Lung microvascular endothelial cell (primary cell): ENCODE measurements at regions not wholly inside any gene's neighbourhood (a gene's known extent, or its start where the extent isn't known, plus 50 kb on each side); places are given as distances from the start of the nearest gene placed in this dataset.
A peak's percentile ranks its signal among the peaks of the same experiment; 100 is the strongest.
"Not testable (repeated sequence)": the region's sequence is repeated elsewhere in the genome, so short reads cannot be mapped to it uniquely, and the experiment has no call there.

Experiments used
- DNase-seq, 2 donors: peaks; one replicate each; pipeline versions ENCODE4 v3.0.0 to v3.0.0-alpha.2; 2010; ENCODE audit warnings: low read depth in 2 of 2

DNA sequence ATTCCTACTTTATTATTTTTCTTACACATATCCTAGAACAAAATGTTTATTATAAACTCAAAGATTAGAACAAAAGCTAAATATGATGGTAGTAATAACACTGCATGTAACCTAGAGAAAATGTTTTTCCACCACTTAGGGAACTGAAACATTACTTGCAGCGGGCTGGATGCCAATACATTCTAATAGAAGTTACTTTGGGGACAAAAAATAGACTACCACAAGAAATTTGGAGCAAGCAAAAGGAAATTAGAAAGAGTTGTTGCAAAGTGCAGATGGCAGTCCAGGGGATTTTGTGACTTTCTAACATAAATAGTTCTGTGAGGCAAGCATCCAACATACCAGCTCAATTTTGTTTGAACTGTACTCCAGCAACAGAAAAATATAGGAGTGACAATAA lies 255.3 kb upstream of the GRIN3A start:
- no peak for DNase-seq

DNA sequence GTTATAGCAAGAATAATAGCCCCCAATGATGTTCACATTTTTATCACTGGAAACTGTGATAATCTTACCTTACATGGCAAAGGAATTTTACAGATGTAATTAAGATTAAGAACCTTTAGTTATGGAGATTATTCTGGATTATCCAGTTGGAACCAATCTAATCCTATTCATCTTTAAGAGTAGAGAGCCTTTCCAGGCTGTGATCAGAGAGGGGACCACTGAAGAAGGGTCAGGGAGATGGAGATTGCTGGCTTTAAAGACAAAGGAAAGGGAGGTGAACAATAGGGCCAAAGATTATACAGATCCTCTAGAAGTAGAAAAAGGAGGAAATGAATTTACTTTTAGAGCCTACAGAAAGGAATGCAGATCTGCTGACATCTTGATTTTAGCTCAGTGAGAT lies 253.5 kb upstream of the GRIN3A start:
- DNase-seq = no peak

DNA sequence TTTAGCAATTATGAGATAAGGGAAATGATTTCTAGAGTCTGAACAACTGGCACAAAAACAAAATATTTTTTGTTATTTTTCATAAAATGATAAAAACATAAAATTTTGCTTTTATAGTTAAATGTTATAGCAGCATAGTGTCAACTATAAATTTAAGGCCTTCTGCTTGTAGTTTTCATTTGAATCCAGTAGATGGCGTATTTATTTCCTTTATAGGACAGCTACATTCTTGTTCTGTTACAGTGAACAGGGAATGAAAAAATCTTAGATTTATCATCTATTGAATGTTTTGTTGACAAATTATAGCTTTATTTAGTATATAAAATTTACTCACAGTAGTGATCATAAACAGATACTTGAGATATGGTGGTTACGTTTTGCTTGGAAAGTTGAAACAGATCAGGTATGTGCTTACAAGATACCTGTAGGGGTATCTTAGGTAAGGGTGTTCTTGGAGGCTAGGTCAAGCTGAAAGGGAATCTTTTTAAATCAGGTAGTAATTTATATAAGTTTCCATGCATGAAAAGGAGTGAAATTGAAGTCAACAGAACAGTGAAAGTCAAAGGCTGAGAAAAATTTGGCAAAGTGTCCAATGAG lies 239.3 kb upstream of the GRIN3A start:
- peak; percentile 10 to 28 for DNase-seq

DNA sequence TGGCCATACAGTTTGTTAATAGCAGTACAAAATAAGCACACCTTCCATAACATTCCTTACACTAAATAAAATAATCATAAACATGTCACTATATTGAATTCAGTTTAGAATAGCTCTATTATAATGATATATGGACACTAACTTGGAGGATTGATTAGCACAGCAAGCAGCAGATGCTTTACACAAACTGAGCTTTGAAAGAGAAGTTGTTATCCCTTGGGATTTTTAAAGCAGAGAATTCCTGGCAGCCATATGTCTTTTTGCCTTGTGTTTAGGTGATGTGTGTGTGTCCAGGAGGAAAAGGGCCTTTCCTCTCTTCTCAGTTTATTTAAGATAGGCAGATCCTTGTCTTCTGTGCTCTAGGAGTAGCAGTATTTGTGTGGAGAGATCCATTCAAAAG lies 232.2 kb upstream of the GRIN3A start:
- DNase-seq = no peak

DNA sequence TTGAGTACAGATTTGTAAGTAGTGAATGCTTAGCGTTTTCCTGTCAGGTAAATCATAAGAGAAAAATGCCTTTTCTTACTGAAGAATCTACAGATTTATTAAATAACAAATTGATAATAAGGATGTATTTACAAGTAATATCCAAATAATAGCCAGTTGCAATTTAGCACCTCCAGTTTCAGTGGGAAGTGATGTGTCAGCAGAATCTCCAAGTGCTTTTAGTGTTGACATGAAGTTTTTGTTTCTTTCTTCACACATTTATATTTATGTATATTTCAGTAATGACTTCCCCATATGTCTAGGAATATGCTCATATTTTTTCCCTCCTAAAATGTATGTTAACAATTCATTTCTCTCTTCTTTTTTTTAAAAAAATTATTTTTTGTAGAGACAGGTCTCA lies 229.9 kb upstream of the GRIN3A start:
- DNase-seq = no peak

DNA sequence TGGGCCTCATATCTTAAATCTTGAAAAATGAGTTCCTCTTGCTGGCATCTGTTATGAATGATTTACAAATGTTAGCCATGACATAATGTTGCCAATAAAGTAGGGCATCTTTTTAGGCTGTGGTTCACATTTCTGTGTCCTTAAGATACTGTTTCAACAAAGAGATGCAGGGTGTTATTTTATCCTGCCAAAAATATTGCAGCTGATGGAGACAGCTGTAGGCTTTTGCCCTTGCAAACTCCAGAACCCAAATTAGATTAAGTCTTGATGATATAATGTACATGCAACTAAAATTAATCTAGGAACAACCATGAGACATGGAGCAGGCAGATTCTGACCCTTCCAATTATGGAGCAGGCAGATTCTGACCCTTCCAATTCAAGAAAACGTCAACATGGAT lies 228.2 kb upstream of the GRIN3A start:
- no peak for DNase-seq

DNA sequence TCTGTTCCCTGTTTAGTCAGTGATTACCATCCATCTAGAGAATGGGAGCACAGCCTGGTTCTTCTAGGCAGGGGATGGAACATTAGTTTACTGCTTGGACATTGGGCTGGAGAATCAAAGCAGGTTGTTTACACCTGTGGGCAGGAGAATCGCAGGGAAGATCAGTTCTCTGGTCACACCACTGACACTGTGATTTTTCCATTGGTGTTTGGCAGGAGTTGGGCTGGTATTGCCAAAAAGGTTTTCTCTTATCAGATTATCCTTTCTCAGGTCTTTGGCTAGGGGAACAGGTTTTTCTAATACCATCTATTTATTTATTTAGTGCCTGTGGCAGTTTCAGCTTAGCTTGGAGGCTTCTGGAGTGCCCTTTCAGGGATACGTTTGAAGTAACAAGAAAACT lies 219.3 kb upstream of the GRIN3A start:
- no peak for DNase-seq

DNA sequence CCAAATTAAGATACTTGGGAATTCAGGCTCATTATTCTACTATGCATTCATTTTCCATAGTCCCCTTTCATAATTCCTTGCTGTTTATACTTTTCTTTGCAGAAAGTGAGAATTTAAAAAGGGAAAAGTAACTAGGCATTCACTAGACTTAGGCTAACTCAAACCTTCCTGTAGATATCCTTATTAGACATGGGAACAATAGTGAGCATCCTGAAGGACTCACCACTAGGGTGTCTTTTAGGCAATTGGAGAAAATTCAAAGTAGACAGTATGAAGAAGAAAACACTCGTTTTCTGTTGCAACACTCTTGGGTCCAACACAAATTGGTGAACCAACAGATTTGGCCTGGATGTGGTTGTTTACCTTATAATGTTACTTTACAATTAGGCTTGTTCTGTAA lies 213.2 kb upstream of the GRIN3A start:
- DNase-seq = no peak

DNA sequence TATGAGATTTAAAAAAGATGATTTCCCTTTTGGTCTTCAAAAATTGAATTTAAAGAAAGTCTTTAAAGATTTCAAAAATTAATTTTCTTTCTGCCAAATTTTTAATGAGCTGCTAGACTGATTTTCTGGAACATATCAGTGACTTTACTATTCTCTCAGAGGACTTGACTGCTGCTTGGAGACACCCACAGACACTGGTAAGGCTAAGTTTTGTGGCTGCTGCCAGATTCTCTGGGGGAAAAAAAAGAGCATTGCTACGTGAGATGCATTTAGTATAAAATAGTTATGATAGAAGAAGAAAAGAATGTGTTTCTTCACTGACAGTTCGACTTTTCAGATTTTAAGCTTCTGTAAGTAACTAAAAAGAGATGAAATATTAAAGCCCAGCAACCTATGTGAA lies 193.3 kb upstream of the GRIN3A start:
- DNase-seq = no peak

DNA sequence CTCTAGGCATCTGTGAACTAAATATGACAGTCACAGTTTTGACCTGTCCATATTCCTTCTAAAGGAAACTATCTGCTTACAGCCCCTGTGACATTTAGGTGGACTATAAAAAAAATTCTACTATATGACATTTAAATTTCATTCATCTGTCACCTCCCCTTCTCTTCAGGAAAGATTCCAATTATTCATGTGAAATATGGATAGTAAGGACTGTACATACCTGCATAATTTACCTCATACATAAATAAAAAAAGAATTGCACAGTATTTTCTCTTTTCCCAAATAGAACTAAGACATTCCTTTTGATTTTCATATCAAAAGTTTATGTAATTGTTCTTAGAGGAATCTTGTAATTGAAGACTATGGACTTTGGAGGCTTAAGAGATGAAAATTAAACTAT lies 192.3 kb upstream of the GRIN3A start:
- no peak for DNase-seq

DNA sequence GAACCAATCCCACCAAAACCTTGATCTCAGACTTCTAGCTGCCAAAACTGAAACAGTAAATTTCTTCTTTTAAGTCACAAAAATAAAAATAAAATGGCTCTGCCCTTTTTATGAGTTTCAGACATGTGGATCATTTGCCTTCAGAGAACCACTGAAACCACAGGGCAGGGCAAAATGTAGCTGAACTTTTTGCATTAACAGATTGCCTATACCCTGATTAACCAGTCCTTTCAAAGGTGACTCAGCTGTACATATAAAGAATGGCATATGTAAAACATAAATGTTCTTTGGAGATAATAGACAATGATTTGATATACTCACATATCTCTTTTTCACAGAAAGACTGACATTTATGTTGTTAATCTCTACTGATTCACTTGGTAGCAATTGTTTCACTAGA lies 187.1 kb upstream of the GRIN3A start:
- no peak for DNase-seq

DNA sequence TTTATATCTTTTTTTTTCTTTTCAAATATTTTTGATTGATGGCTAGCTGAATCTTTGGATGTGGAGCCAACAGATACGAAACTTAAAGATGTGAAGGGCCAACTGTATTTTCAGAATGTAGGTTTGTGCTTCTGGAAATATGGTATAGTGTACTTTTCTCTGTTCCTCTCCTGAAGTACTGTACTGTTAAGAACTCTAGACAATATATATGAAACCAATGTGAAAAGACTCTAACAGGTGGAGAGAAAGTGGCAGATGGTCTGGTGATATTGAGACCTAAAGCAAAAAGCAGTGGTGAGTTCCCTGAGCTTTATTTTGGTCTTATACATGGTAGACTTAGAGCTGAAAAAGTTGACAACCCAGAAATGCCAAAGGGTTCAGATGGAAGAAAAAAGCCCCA lies 185.0 kb upstream of the GRIN3A start:
- DNase-seq = no peak

DNA sequence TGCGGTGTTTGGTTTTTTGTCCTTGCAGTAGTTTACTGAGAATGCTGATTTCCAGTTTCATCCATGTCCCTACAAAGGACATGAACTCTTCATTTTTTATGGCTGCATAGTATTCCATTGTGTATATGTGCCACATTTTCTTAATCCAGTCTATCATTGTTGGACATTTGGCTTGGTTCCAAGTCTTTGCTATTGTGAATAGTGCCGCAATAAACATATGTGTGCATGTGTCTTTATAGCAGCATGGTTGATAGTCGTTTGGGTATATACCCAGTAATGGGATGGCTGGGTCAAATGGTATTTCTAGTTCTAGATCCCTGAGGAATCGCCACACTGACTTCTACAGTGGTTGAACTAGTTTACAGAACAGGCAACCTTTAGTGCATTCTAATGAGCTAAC lies 178.5 kb upstream of the GRIN3A start:
- not testable (repeated sequence) for DNase-seq

DNA sequence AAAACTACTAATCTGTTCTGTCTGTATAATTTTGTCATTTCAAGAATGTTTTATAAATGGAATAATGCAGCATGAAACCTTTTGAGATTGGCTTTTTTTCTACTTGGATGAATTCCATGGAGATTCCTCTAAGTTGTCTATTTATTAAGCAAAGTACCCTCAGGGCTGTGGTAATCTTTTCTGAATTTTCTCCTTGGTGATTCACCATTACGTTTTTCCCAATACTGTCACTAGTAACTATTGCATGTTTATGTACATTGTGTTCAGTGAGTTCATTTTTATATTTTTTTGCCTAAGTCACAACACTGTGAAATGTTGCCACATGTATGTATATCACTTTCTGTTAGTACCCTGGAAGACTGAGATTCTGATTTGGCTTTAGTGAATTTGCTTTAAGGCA lies 177.0 kb upstream of the GRIN3A start:
- no peak for DNase-seq

DNA sequence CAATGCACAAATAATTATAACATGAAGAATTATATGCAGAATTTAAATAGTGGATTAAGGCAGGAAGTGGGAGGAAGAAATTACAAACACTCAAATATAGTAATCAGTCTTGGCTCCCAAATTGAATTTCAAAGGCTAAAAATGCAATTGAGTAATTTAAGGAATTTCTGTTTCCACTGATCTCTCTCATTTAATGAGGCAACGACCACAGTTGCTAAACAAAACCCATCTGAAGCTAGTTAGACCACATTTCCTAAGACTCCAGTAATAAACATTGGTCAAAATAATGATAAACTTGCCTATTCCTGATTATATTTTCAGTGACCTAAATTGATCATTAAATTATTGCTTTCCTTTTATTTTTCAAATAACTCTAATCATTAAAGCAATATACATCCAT lies 174.3 kb upstream of the GRIN3A start:
- DNase-seq = no peak

DNA sequence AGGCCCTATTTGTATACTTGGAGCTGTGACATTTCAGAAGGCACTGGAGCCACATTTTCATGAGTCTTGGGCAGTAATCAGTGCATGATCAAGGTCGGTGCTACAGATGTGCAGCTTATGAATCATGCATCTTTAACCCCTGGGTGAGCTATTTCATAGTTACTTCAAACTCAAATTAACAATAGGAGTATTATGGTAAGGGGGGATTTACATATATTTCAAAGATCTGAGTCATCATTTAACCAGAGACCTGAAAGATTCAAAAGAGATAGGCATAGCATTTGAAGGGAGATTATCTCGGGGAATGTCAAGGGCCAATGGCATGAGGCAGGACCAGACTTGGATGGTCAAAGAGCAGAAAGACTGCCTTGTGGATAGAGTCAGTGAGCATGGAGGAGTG lies 169.0 kb upstream of the GRIN3A start:
- DNase-seq = no peak

DNA sequence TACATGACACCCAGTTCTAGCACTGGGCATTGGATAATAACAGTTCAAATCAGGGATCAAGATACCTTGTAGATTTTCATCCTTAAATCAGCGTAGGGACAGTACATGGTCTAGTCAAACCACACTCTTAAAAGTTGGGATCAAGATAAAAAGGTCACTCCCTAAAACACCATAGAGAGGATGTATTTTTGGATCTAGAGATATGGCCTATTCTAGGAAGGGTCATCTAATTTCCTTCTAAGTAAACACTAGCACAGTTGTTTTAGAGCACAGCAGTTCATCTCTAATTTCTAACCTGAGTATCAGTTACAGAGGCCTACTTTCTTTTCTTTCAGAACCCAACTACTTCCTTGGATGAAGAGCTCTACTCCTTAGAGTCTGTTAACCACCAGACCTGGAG lies 166.4 kb upstream of the GRIN3A start:
- DNase-seq = no peak

DNA sequence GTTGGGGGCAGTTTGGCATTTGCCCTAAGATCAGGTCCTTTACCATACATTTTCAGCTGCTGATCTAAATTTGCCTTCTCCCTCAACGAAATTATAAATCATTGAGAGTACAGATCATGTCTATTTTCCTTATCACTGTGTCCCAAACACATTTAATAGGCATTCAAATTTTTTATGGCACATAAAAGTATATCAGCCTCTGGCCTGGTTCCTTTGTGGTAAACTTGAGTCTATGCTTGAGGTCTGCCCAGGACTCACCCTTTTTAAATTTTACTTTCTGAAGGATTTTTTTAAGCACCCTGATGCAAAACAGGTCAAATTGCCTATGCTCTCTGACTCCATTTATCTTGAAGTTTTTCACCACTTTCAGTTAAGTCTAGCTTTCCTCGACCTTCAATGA lies 163.6 kb upstream of the GRIN3A start:
- no peak for DNase-seq

DNA sequence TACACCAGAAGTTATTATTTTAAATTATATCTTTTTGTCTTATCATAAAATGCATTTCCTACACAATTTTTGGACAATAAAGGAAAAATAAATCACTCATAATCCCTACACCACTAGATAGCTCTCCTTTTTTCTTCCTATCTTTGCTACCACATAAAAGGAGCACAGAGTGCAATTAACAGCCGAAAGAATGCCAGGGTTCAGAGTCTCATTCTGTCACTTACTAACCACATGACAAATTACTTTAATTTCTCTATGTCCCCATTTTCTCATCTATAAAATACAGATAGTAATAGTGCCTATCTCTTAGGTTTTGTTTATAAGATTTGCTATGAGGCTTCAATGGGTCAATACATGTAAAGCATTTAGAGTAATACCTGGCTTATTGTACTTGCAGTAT lies 158.7 kb upstream of the GRIN3A start:
- DNase-seq = no peak

DNA sequence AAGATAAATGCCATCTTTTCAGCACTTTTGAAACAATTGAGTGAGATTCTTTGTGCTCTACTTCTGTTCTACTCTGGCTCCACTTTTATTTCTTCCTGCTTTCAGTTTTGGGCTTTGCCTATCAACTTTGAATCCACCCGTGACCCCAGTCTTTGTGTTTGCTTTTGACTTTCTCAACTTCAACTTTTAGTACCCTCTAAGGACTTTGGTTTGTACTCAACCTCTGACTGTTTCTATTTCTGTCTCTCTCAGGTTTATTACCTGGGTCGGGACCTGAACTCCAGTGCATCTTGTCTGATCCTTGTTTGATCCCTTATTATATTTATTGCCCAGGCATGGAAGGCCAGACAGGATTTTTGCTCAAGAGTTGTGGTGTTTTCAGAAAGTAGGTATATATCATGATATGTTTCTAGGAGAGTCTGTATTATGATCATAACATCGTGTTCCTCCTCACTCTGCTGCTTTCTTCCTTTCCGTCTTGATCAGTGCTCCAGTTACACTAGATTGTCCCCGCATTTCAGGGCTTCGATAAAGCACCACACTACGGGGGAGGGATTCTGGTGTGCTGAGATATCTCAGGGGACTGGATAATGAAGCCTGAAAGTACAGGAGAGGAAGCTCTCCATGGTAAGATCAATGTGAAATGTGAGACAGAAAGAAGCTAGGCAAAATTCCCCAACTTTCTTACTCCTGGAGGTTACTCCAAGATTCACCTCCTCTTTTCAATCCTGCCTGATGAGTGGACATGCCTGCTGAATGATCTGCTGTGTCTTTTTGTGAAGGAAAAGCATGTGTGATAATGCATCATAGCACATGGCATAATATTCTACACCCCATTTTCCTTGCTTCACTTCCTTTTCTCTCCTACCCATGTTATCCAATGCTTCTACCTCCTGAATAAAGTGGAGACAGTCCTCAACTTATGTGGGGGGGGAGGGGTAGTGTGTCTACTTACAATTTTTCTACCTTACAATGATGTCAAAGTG lies 155.5 kb upstream of the GRIN3A start:
- DNase-seq = no peak

DNA sequence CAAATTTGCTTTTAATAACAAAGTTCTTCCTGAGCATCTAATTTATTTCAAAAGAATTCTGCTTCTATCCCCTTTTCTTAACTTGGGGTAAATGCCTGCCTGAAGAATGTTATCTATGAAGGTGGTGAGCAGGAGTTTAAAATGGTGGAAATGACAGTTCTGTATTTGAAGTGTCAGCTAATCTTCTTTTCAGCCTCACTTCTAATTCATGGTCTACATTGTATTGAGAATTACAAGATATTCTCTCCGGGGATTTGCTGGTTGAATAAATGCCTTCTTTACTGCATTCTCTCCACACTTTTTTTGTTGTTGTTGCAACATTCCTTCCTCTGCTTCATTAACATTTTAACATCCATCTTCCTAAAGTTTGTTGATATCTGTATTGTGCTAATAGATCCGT lies 143.1 kb upstream of the GRIN3A start:
- DNase-seq = no peak

DNA sequence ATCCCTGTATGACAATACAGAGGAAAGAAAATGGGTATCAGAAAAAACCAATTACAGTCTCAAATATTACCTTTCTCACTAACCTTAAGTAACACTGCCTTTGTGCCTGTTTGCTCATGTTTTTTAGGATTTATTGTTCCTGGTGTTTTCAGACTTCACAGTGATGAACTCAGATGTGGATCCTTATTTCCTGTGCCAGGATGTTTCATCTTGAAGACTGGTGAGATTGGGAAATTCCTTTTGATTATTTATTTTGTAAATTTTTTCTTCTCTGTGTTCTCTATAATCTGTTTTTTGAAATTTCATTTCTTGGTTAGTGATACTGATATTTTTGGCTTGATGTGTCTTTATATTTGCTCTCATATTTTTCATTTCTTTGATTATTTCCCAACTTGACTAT lies 142.4 kb upstream of the GRIN3A start:
- DNase-seq = no peak

DNA sequence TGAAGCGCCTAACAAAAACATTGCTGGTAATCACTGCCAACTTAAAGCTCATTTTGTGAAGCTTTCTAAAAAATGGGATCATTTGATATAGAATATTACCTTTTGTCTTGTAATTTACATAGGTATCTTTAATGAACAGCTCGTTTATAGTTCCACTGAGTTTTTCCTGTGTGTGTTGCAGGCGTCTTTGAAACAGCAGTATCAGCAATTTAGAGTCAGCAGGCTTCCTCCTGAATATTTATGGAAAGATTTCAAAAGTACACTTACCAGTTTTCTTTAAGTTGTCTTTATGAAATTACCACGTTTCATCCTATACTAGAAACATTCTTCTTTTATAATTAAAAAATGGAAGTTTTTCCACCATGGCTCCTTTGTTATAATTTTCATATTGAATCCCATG lies 140.3 kb upstream of the GRIN3A start:
- DNase-seq = no peak
